WTC11 (cell line): ENCODE measurements at regions not wholly inside any gene's neighbourhood (a gene's known extent, or its start where the extent isn't known, plus 50 kb on each side); places are given as distances from the start of the nearest gene placed in this dataset.

Experiments
- ATAC-seq: fragments of 200-7000 bp; cut with Tn5 transposase; 2 replicates; pipeline ENCODE4 v1.10.0; 2021; ENCODE audit warnings: mild to moderate bottlenecking, moderate library complexity
- CTCF ChIA-PET: fragments of 300-600 bp; sonication (Branson Sonifier 250); formaldehyde crosslinking; loops from one replicate; lab custom pipeline; 2021; ENCODE audit warnings: antibody characterized with exemption; lab: Charles Lee
- POLR2A ChIA-PET: fragments of 350-600 bp; sonication (Branson Sonifier 250); formaldehyde crosslinking; loops from one replicate; lab custom pipeline; 2021; ENCODE audit warnings: antibody characterized with exemption; lab: Charles Lee
- DNase-seq: peaks from one replicate; pipeline ENCODE4 v3.0.0; 2021; ENCODE audit warnings: low spot score
- H3K27ac Mint-ChIP-seq: 2 replicates; pipeline ENCODE4 v1.8.0; 2021; ENCODE audit warnings: mixed read lengths
- H3K27me3 Mint-ChIP-seq: 2 replicates; pipeline ENCODE4 v1.8.0; 2021; ENCODE audit warnings: low read depth, mild to moderate bottlenecking, moderate library complexity, mixed read lengths
- H3K36me3 Mint-ChIP-seq: 2 replicates; pipeline ENCODE4 v1.8.0; 2021; ENCODE audit warnings: mixed read lengths
- H3K4me1 Mint-ChIP-seq: 2 replicates; pipeline ENCODE4 v1.8.0; 2022; ENCODE audit warnings: mixed read lengths
- H3K4me3 Mint-ChIP-seq: 2 replicates; pipeline ENCODE4 v1.8.0; 2021; ENCODE audit warnings: mild to moderate bottlenecking, moderate library complexity, mixed read lengths
- H3K9me3 Mint-ChIP-seq: 2 replicates; pipeline ENCODE4 v1.8.0; 2021; ENCODE audit warnings: mixed read lengths
- ELF4 ChIP-seq: sonication (generic); formaldehyde crosslinking; IDR thresholded peaks from 2 replicates; pipeline ENCODE4 v1.8.1; 2022; ENCODE audit warnings: low read depth, mild to moderate bottlenecking, moderate library complexity, missing genetic modification reagents
- EMX1 ChIP-seq: fragments of 250-450 bp; sonication (Bioruptor Pico); IDR thresholded peaks from 2 replicates; pipeline ENCODE4 v1.8.0; 2021; ENCODE audit warnings: mild to moderate bottlenecking
- FOXJ3 ChIP-seq: sonication (generic); formaldehyde crosslinking; IDR thresholded peaks from 2 replicates; pipeline ENCODE4 v1.9.0; 2021; ENCODE audit warnings: missing genetic modification reagents, mild to moderate bottlenecking, borderline replicate concordance
- FOXP1 ChIP-seq: sonication (generic); formaldehyde crosslinking; IDR thresholded peaks from 2 replicates; pipeline ENCODE4 v1.8.0; 2022; ENCODE audit warnings: missing genetic modification reagents, mild to moderate bottlenecking, moderate library complexity, borderline replicate concordance
- GRHL2 ChIP-seq: fragments of 250-450 bp; sonication (Bioruptor Pico); IDR thresholded peaks from 2 replicates; pipeline ENCODE4 v1.8.0; 2022; ENCODE audit warnings: mild to moderate bottlenecking, moderate library complexity; ENCODE audit not compliant: insufficient replicate concordance, severe bottlenecking
- GTF2I ChIP-seq: fragments of 250-450 bp; sonication (Bioruptor Pico); conservative IDR thresholded peaks from 2 replicates; pipeline ENCODE4 v1.4.0; 2021; ENCODE audit warnings: mild to moderate bottlenecking
- JAZF1 ChIP-seq: fragments of 250-450 bp; sonication (Bioruptor Pico); IDR thresholded peaks from 2 replicates; pipeline ENCODE4 v1.9.0; 2021; ENCODE audit warnings: moderate library complexity, mild to moderate bottlenecking, inconsistent platforms
- JUN ChIP-seq: sonication (generic); formaldehyde crosslinking; IDR thresholded peaks from 2 replicates; pipeline ENCODE4 v1.8.0; 2023; ENCODE audit warnings: mild to moderate bottlenecking, missing genetic modification reagents
- KAT7 ChIP-seq: sonication (generic); formaldehyde crosslinking; IDR thresholded peaks from 2 replicates; pipeline ENCODE4 v1.8.1; 2023; ENCODE audit warnings: missing genetic modification reagents, mild to moderate bottlenecking, borderline replicate concordance
- NR2C2 ChIP-seq: sonication (generic); formaldehyde crosslinking; IDR thresholded peaks from 2 replicates; pipeline ENCODE4 v1.8.0; 2022; ENCODE audit warnings: mild to moderate bottlenecking, missing genetic modification reagents
- NR3C1 ChIP-seq: sonication (generic); formaldehyde crosslinking; conservative IDR thresholded peaks from 2 replicates; pipeline ENCODE4 v1.8.1; 2023; ENCODE audit warnings: low read depth, mild to moderate bottlenecking, missing genetic modification reagents
- PRRX2 ChIP-seq: fragments of 250-450 bp; sonication (Bioruptor Pico); IDR thresholded peaks from 2 replicates; pipeline ENCODE4 v1.8.0; 2021; ENCODE audit warnings: mild to moderate bottlenecking
- RORB ChIP-seq: fragments of 250-450 bp; sonication (Bioruptor Pico); IDR thresholded peaks from 2 replicates; pipeline ENCODE4 v1.9.0; 2021; ENCODE audit warnings: mild to moderate bottlenecking
- SP1 ChIP-seq: sonication (generic); formaldehyde crosslinking; conservative IDR thresholded peaks from 2 replicates; pipeline ENCODE4 v1.8.1; 2022; ENCODE audit warnings: missing genetic modification reagents
- TCF7 ChIP-seq: sonication (generic); formaldehyde crosslinking; IDR thresholded peaks from 2 replicates; pipeline ENCODE4 v1.8.0; 2022; ENCODE audit warnings: mild to moderate bottlenecking, low read depth, missing genetic modification reagents, moderate library complexity
- TP53 ChIP-seq: sonication (generic); formaldehyde crosslinking; IDR thresholded peaks from 2 replicates; pipeline ENCODE4 v1.8.1; 2023; ENCODE audit warnings: mild to moderate bottlenecking, missing genetic modification reagents
- ZBTB21 ChIP-seq: sonication (generic); formaldehyde crosslinking; IDR thresholded peaks from 2 replicates; pipeline ENCODE4 v1.8.1; 2023; ENCODE audit warnings: mild to moderate bottlenecking, missing genetic modification reagents, borderline replicate concordance
- ZNF121 ChIP-seq: sonication (generic); formaldehyde crosslinking; IDR thresholded peaks from 2 replicates; pipeline ENCODE4 v1.8.0; 2023; ENCODE audit warnings: missing genetic modification reagents
- ZNF232 ChIP-seq: sonication (generic); formaldehyde crosslinking; IDR thresholded peaks from 2 replicates; pipeline ENCODE4 v1.8.0; 2022; ENCODE audit warnings: mild to moderate bottlenecking, missing genetic modification reagents
- TF ChIP-seq, protein P1 (sequence below): fragments of 250-450 bp; sonication (Bioruptor Pico); IDR thresholded peaks from 2 replicates; pipeline ENCODE4 v1.9.0; 2021; ENCODE audit warnings: mild to moderate bottlenecking, borderline replicate concordance
- TF ChIP-seq, protein P2 (sequence below): sonication (generic); formaldehyde crosslinking; IDR thresholded peaks from 2 replicates; pipeline ENCODE4 v1.8.0; 2023; ENCODE audit warnings: mild to moderate bottlenecking, missing genetic modification reagents
- TF ChIP-seq, protein P3 (sequence below): fragments of 250-450 bp; sonication (Bioruptor Pico); IDR thresholded peaks from 2 replicates; pipeline ENCODE4 v1.8.0; 2021; ENCODE audit warnings: mild to moderate bottlenecking

DNA sequence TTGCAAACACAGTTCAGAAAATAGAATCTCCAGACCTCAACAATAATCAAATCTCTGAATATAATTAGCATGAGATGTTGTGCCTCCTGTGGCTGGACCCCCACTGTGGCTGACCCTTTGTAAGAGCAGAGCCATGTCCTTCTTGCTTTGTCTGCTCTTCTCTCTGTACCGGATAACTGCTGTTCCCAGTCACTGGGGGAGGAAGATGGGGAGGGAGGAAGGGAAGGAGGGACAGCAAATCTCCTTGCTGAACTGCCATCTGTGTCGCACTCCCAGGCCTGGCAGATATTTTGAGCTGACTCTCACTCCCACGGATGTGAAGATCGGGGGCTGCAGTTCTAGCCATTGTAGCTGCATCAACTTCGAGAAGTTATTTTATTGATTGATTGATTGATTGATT is 319.0 kb upstream of the CXCR4 start:
- Mint-ChIP-seq H3K27ac (no peak overlapping the region), H3K4me1 (peaks cover 22% of the 10 kb centered on the region), H3K36me3 (no peaks in the 10 kb centered on the region), H3K4me3 (no peak overlapping the region), H3K9me3 (no peaks in the 10 kb centered on the region), H3K27me3 (peaks cover 5% of the 10 kb centered on the region; the same call in 1 of the 2 replicates)
- TF ChIP-seq NR3C1 (CRISPR knock-in tag) (no peak), ZBTB21 (CRISPR knock-in tag) (no peak), TP53 (CRISPR knock-in tag) (no peak), JUN (no peak), NR2C2 (CRISPR knock-in tag) (no peak), FOXJ3 (no peak), GTF2I (CRISPR knock-in tag) (no peak), ELF4 (CRISPR knock-in tag) (no peak), ZNF232 (CRISPR knock-in tag) (no peak), ZNF121 (CRISPR knock-in tag) (no peak), GRHL2 (CRISPR knock-in tag) (no peak), TCF7 (CRISPR knock-in tag) (no peak), EMX1 (CRISPR knock-in tag) (no peak), KAT7 (CRISPR knock-in tag) (no peak), RORB (CRISPR knock-in tag) (no peak), FOXP1 (no peak), PRRX2 (CRISPR knock-in tag) (no peak), SP1 (CRISPR knock-in tag) (no peak)
- TF ChIP-seq, protein P1, sequence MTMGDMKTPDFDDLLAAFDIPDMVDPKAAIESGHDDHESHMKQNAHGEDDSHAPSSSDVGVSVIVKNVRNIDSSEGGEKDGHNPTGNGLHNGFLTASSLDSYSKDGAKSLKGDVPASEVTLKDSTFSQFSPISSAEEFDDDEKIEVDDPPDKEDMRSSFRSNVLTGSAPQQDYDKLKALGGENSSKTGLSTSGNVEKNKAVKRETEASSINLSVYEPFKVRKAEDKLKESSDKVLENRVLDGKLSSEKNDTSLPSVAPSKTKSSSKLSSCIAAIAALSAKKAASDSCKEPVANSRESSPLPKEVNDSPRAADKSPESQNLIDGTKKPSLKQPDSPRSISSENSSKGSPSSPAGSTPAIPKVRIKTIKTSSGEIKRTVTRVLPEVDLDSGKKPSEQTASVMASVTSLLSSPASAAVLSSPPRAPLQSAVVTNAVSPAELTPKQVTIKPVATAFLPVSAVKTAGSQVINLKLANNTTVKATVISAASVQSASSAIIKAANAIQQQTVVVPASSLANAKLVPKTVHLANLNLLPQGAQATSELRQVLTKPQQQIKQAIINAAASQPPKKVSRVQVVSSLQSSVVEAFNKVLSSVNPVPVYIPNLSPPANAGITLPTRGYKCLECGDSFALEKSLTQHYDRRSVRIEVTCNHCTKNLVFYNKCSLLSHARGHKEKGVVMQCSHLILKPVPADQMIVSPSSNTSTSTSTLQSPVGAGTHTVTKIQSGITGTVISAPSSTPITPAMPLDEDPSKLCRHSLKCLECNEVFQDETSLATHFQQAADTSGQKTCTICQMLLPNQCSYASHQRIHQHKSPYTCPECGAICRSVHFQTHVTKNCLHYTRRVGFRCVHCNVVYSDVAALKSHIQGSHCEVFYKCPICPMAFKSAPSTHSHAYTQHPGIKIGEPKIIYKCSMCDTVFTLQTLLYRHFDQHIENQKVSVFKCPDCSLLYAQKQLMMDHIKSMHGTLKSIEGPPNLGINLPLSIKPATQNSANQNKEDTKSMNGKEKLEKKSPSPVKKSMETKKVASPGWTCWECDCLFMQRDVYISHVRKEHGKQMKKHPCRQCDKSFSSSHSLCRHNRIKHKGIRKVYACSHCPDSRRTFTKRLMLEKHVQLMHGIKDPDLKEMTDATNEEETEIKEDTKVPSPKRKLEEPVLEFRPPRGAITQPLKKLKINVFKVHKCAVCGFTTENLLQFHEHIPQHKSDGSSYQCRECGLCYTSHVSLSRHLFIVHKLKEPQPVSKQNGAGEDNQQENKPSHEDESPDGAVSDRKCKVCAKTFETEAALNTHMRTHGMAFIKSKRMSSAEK (CRISPR knock-in tag) = no peak
- ATAC-seq (peak; percentile 31), DNase-seq (no peak)
- POLR2A ChIA-PET = interaction anchor here (0.7 kb wide), 1 partner anchor 91 kb away, joined by 5 read pairs; no protein-coding TSS in a partner anchor
- CTCF ChIA-PET = interaction anchor here (1.0 kb wide), 1 partner anchor 14 kb away, joined by 3 read pairs; no protein-coding TSS in a partner anchor

DNA sequence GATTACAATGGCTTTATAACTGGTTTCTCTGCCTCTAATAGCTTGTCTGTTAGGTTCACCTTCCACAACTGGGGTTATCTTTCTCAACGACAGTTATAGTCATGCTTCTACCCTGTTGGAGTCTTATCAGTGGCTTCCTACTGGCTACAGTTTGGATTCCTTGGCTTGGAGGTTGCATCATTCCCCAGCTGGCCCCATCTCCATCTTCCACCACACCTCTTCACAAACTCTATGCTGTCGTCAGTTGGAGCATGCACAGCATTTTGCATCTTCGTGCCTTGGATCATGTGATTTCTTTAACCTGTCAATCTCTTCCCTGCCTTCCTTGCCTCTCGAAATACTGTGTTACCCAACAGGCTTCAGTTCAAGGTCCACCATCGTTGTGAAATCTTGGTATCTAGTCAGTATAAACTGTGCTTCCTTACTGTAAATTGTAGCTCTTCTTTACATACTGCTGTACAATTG is 316.3 kb upstream of the CXCR4 start:
- no peaks in the 10 kb centered on the region for H3K36me3 Mint-ChIP-seq
- peaks cover 5% of the 10 kb centered on the region; the same call in 1 of the 2 replicates for H3K27me3 Mint-ChIP-seq
- peaks cover 12% of the 10 kb centered on the region for H3K4me1 Mint-ChIP-seq
- CTCF ChIA-PET = interaction anchor here (0.6 to 1.6 kb wide), 3 partner anchors 11 to 349 kb away, joined by 3 to 6 read pairs (median 3); no protein-coding TSS in a partner anchor
- no peak for DNase-seq
- no peak overlapping the region for H3K27ac Mint-ChIP-seq
- POLR2A ChIA-PET = no interaction called here
- no peaks in the 10 kb centered on the region for H3K9me3 Mint-ChIP-seq
- H3K4me3 Mint-ChIP-seq = no peak overlapping the region
- TF ChIP-seq, protein P2, sequence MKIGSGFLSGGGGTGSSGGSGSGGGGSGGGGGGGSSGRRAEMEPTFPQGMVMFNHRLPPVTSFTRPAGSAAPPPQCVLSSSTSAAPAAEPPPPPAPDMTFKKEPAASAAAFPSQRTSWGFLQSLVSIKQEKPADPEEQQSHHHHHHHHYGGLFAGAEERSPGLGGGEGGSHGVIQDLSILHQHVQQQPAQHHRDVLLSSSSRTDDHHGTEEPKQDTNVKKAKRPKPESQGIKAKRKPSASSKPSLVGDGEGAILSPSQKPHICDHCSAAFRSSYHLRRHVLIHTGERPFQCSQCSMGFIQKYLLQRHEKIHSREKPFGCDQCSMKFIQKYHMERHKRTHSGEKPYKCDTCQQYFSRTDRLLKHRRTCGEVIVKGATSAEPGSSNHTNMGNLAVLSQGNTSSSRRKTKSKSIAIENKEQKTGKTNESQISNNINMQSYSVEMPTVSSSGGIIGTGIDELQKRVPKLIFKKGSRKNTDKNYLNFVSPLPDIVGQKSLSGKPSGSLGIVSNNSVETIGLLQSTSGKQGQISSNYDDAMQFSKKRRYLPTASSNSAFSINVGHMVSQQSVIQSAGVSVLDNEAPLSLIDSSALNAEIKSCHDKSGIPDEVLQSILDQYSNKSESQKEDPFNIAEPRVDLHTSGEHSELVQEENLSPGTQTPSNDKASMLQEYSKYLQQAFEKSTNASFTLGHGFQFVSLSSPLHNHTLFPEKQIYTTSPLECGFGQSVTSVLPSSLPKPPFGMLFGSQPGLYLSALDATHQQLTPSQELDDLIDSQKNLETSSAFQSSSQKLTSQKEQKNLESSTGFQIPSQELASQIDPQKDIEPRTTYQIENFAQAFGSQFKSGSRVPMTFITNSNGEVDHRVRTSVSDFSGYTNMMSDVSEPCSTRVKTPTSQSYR = no peak
- TF ChIP-seq, protein P3, sequence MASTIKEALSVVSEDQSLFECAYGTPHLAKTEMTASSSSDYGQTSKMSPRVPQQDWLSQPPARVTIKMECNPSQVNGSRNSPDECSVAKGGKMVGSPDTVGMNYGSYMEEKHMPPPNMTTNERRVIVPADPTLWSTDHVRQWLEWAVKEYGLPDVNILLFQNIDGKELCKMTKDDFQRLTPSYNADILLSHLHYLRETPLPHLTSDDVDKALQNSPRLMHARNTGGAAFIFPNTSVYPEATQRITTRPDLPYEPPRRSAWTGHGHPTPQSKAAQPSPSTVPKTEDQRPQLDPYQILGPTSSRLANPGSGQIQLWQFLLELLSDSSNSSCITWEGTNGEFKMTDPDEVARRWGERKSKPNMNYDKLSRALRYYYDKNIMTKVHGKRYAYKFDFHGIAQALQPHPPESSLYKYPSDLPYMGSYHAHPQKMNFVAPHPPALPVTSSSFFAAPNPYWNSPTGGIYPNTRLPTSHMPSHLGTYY = no peak
- no peak for TF ChIP-seq JAZF1 (CRISPR knock-in tag)
- ATAC-seq = no peak
